PC-9 (cell line): ENCODE measurements at regions not wholly inside any gene's neighbourhood (a gene's known extent, or its start where the extent isn't known, plus 50 kb on each side); places are given as distances from the start of the nearest gene placed in this dataset.

Experiments used
- BruUV-seq: library from RNA; stranded (reverse); fragments of 400-500 nt; replicated peaks from 2 replicates; lab custom pipeline; 2021; lab: Mats Ljungman, UMichigan
- CTCF ChIA-PET: fragments of 300-600 bp; sonication (Branson Sonifier 250); formaldehyde crosslinking; loops from one replicate; lab custom pipeline; 2022; ENCODE audit warnings: antibody characterized with exemption; lab: Charles Lee
- POLR2A ChIA-PET: fragments of 300-600 bp; sonication (Branson Sonifier 250); formaldehyde crosslinking; loops from one replicate; lab custom pipeline; 2022; ENCODE audit warnings: antibody characterized with exemption; ENCODE audit not compliant: unreplicated experiment; lab: Charles Lee
- DNase-seq, 2 experiments: peaks; one replicate each; pipeline versions ENCODE4 v3.0.0 to v3.0.0-alpha.2; 2015 to 2022; ENCODE audit warnings: mixed read lengths in 1 of 2
- H2AFZ ChIP-seq: fragments of 200-600 bp; sonication (generic); 2 replicates; pipeline ENCODE4 v1.8.1; 2017; ENCODE audit warnings: antibody characterized with exemption
- H3F3A ChIP-seq: fragments of 200-600 bp; sonication (generic); 2 replicates; pipeline ENCODE4 v1.8.1; 2017; ENCODE audit warnings: antibody characterized with exemption, mild to moderate bottlenecking, low read depth; ENCODE audit not compliant: insufficient read depth
- H3K27ac ChIP-seq: fragments of 200-600 bp; sonication (generic); 2 replicates; pipeline ENCODE4 v1.6.1; 2016; ENCODE audit warnings: mixed run types
- H3K27me3 ChIP-seq: fragments of 200-600 bp; sonication (generic); 2 replicates; pipeline ENCODE4 v1.6.1; 2016; ENCODE audit warnings: low read depth, mixed run types; ENCODE audit not compliant: insufficient read depth
- H3K36me3 ChIP-seq: fragments of 200-600 bp; sonication (generic); 2 replicates; pipeline ENCODE4 v1.6.1; 2016; ENCODE audit warnings: low read depth, mixed run types
- H3K4me1 ChIP-seq: fragments of 200-600 bp; sonication (generic); replicated peaks from 2 replicates; pipeline ENCODE4 v1.6.1; 2016; ENCODE audit warnings: mixed run types; ENCODE audit not compliant: insufficient read depth
- H3K4me2 ChIP-seq: fragments of 200-600 bp; sonication (generic); 2 replicates; pipeline ENCODE4 v1.6.1; 2017; ENCODE audit warnings: mixed run types
- H3K4me3 ChIP-seq: fragments of 200-600 bp; sonication (generic); 2 replicates; pipeline ENCODE4 v1.6.1; 2016; ENCODE audit warnings: mixed run types
- H3K79me2 ChIP-seq: fragments of 200-600 bp; sonication (generic); 2 replicates; pipeline ENCODE4 v1.6.1; 2017; ENCODE audit warnings: low read depth, mixed run types
- H3K9me2 ChIP-seq: fragments of 200-600 bp; sonication (generic); 2 replicates; pipeline ENCODE4 v1.8.1; 2017; ENCODE audit warnings: mild to moderate bottlenecking; ENCODE audit not compliant: insufficient read depth
- H3K9me3 ChIP-seq: fragments of 200-600 bp; sonication (generic); 2 replicates; pipeline ENCODE4 v1.8.1; 2016; ENCODE audit warnings: low read depth; ENCODE audit not compliant: insufficient read depth
- H4K20me1 ChIP-seq: fragments of 200-600 bp; sonication (generic); 2 replicates; pipeline ENCODE4 v1.8.1; 2017; ENCODE audit not compliant: insufficient read depth
- EZH2 ChIP-seq: fragments of 200-600 bp; sonication (generic); IDR thresholded peaks from 2 replicates; pipeline ENCODE4 v1.8.0; 2017; ENCODE audit warnings: antibody characterized with exemption, low read depth
- intact Hi-C: fragments of 100-400 bp; cut with micrococcal nuclease; formaldehyde crosslinking; loops from one replicate; pipeline ENCODE4 v1.10.0; 2022; ENCODE audit not compliant: unreplicated experiment
- TF ChIP-seq, protein P1 (sequence below): fragments of 200-600 bp; sonication (generic); conservative IDR thresholded peaks from 2 replicates; pipeline ENCODE4 v1.6.1; 2017; ENCODE audit warnings: mixed run types, antibody characterized with exemption, mild to moderate bottlenecking, moderate library complexity

DNA sequence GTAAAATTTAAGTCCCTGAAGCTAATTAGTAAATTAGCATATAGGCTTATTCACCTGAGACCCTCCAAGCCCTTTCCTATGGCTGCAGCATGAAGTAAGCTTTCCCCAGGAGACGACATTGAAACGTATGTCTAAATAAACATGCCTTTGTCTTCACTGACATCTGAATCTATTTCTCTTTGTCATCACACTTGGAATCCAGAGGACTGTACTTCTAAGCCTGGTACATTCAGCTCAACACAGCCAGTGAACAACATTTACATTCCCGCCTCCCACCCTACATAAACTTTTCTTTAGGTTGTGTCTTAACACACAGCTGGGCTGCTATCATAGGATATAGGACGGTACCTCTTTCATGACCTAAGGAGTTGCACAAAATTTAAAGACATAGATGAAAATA, 414.4 kb downstream of the SFMBT2 start:
- Histone ChIP-seq H3K9me2 (no peaks in the 10 kb centered on the region), H3K9me3 (no peaks in the 10 kb centered on the region), H3K4me2 (no peak overlapping the region), H3K4me1 (no peaks in the 10 kb centered on the region), H3K27ac (no peak overlapping the region), H2AFZ (no peak overlapping the region), H3K27me3 (peaks cover 9% of the 10 kb centered on the region; the same call in 1 of the 2 replicates), H3F3A (no peaks in the 10 kb centered on the region), H3K36me3 (no peaks in the 10 kb centered on the region), H3K79me2 (no peaks in the 10 kb centered on the region), H3K4me3 (no peak overlapping the region), H4K20me1 (no peaks in the 10 kb centered on the region)
- DNase-seq = no peak
- ChIA-PET POLR2A (no interaction called here), CTCF (no interaction called here)
- TF ChIP-seq, protein P1, sequence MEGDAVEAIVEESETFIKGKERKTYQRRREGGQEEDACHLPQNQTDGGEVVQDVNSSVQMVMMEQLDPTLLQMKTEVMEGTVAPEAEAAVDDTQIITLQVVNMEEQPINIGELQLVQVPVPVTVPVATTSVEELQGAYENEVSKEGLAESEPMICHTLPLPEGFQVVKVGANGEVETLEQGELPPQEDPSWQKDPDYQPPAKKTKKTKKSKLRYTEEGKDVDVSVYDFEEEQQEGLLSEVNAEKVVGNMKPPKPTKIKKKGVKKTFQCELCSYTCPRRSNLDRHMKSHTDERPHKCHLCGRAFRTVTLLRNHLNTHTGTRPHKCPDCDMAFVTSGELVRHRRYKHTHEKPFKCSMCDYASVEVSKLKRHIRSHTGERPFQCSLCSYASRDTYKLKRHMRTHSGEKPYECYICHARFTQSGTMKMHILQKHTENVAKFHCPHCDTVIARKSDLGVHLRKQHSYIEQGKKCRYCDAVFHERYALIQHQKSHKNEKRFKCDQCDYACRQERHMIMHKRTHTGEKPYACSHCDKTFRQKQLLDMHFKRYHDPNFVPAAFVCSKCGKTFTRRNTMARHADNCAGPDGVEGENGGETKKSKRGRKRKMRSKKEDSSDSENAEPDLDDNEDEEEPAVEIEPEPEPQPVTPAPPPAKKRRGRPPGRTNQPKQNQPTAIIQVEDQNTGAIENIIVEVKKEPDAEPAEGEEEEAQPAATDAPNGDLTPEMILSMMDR = no peak
- no peak for TF ChIP-seq EZH2
- BruUV-seq = no TSS peak
- intact Hi-C loops = no loop called here

DNA sequence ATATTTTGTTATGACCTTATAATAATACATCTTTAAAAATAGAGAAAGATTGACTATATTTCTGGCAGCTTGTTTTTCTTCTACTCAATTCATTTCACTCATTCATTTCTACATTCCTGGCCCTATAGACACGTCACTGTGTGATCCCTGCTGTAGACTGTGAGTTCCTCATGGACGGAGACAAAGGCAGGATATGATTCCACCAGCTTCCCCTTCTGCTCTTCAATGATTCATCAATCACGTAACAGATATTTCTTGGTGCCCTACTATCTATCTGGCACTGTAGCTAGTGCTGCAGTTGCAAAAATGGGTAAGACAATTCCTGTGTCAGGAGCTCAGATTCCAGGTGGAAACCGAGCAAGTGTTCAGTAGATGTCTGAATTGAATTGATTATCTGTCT, 415.0 kb downstream of the SFMBT2 start:
- Histone ChIP-seq H3K9me3 (no peaks in the 10 kb centered on the region), H3K4me1 (no peaks in the 10 kb centered on the region), H3F3A (no peaks in the 10 kb centered on the region), H3K4me3 (no peak overlapping the region), H3K4me2 (no peak overlapping the region), H3K36me3 (no peaks in the 10 kb centered on the region), H3K27me3 (peaks cover 3% of the 10 kb centered on the region; the same call in 1 of the 2 replicates), H4K20me1 (no peaks in the 10 kb centered on the region), H3K79me2 (no peaks in the 10 kb centered on the region), H3K27ac (no peak overlapping the region), H2AFZ (no peak overlapping the region), H3K9me2 (no peaks in the 10 kb centered on the region)
- DNase-seq = no peak
- POLR2A ChIA-PET = no interaction called here
- BruUV-seq = no TSS peak
- intact Hi-C loops = no loop called here
- no peak for TF ChIP-seq EZH2
- TF ChIP-seq, protein P1 = no peak
- CTCF ChIA-PET = no interaction called here

DNA sequence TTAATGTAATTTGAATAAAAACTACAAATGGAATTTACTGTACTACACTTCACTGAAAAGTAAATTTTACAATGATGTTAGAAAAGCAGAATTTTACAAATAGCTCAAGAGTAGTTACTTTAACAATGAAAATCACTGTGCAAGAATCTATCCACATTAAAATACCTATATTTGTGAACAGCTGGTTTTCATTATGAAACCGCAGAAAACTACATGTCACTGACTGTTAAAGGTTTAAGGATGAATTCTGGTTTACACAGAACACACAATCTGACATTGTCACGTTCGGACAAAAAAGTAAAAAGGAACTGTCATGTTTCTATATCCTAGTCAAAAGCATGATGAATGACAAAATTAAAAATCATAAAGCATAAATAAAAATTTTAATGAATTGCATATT, 415.3 kb upstream of the PRKCQ start:
- Histone ChIP-seq H4K20me1 (no peaks in the 10 kb centered on the region), H3K9me3 (no peaks in the 10 kb centered on the region), H3K36me3 (no peaks in the 10 kb centered on the region), H3K4me2 (no peak overlapping the region), H3K27ac (no peak overlapping the region), H2AFZ (no peak overlapping the region), H3K79me2 (no peaks in the 10 kb centered on the region), H3F3A (no peaks in the 10 kb centered on the region), H3K4me3 (no peak overlapping the region), H3K4me1 (no peaks in the 10 kb centered on the region), H3K27me3 (0 out of 2 replicates have a peak, but pooled peaks cover 3% of the 10 kb centered on the region), H3K9me2 (no peaks in the 10 kb centered on the region)
- no peak for TF ChIP-seq EZH2
- TF ChIP-seq, protein P1 = no peak
- CTCF ChIA-PET = no interaction called here
- POLR2A ChIA-PET = no interaction called here
- no peak for DNase-seq
- intact Hi-C loops = no loop called here
- no TSS peak for BruUV-seq
